OCI-LY7 (cell line): ENCODE measurements at regions not wholly inside any gene's neighbourhood (a gene's known extent, or its start where the extent isn't known, plus 50 kb on each side); places are given as distances from the start of the nearest gene placed in this dataset.

Source experiments
- BruUV-seq: library from RNA; stranded (reverse); fragments of 400-500 nt; replicated peaks from 2 replicates; lab custom pipeline; 2021; lab: Mats Ljungman, UMichigan
- CTCF ChIA-PET: fragments of 300-600 bp; sonication (Branson Sonifier 250); formaldehyde crosslinking; loops from one replicate; lab custom pipeline; 2022; ENCODE audit warnings: antibody characterized with exemption; ENCODE audit not compliant: unreplicated experiment; lab: Charles Lee
- POLR2A ChIA-PET: fragments of 300-600 bp; sonication (Branson Sonifier 250); formaldehyde crosslinking; loops from one replicate; lab custom pipeline; 2022; ENCODE audit warnings: antibody characterized with exemption; lab: Charles Lee
- DNase-seq: peaks from one replicate; pipeline ENCODE4 v3.0.0-alpha.2; 2015; ENCODE audit warnings: low spot score
- H2AFZ ChIP-seq: fragments of 200-600 bp; sonication (generic), shearing (Covaris generic); 2 replicates; pipeline ENCODE4 v1.6.1; 2014; ENCODE audit warnings: mild to moderate bottlenecking, antibody characterized with exemption, low read length, moderate library complexity
- H3K27ac ChIP-seq: fragments of 200-600 bp; sonication (generic); 2 replicates; pipeline ENCODE4 v1.5.1; 2014; ENCODE audit warnings: mixed run types, low read depth, mild to moderate bottlenecking, moderate library complexity, low read length, inconsistent platforms; ENCODE audit not compliant: poor library complexity, severe bottlenecking
- H3K36me3 ChIP-seq: fragments of 200-600 bp; sonication (generic); 2 replicates; pipeline ENCODE4 v1.6.1; 2014; ENCODE audit warnings: mild to moderate bottlenecking, antibody characterized with exemption, low read length, moderate library complexity, mixed read lengths; ENCODE audit not compliant: insufficient read depth
- H3K4me1 ChIP-seq: fragments of 200-600 bp; sonication (generic); 2 replicates; pipeline ENCODE4 v1.5.1; 2014; ENCODE audit warnings: mild to moderate bottlenecking, low read length; ENCODE audit not compliant: insufficient read depth, poor library complexity, severe bottlenecking
- H3K4me2 ChIP-seq: fragments of 200-600 bp; sonication (generic); 2 replicates; pipeline ENCODE4 v1.6.1; 2014; ENCODE audit warnings: mild to moderate bottlenecking, low read length
- H3K4me3 ChIP-seq: fragments of 200-600 bp; sonication (generic); 2 replicates; pipeline ENCODE4 v1.5.1; 2014; ENCODE audit warnings: mild to moderate bottlenecking, low read depth, low read length; ENCODE audit not compliant: poor library complexity, severe bottlenecking
- H3K79me2 ChIP-seq: fragments of 200-600 bp; sonication (generic); 2 replicates; pipeline ENCODE4 v1.6.1; 2016; ENCODE audit warnings: low read depth, mild to moderate bottlenecking, low read length, moderate library complexity, mixed read lengths; ENCODE audit not compliant: insufficient read depth
- H3K9me2 ChIP-seq: fragments of 200-600 bp; sonication (generic); 2 replicates; pipeline ENCODE4 v1.6.1; 2016; ENCODE audit warnings: mild to moderate bottlenecking, low read length, mixed read lengths; ENCODE audit not compliant: insufficient read depth
- H3K9me3 ChIP-seq: fragments of 200-600 bp; sonication (generic); 2 replicates; pipeline ENCODE4 v1.6.1; 2014; ENCODE audit warnings: mild to moderate bottlenecking, mixed run types, low read length, mixed read lengths
- H4K20me1 ChIP-seq: fragments of 200-600 bp; sonication (generic); 2 replicates; pipeline ENCODE4 v1.6.1; 2014; ENCODE audit warnings: mild to moderate bottlenecking, antibody characterized with exemption, low read length, moderate library complexity, mixed read lengths; ENCODE audit not compliant: insufficient read depth
- EZH2phosphoT487 ChIP-seq: fragments of 200-600 bp; sonication (generic); IDR thresholded peaks from 2 replicates; pipeline ENCODE4 v1.6.1; 2018; ENCODE audit warnings: low read depth, borderline replicate concordance, mild to moderate bottlenecking, mixed run types, antibody characterized with exemption, low read length, moderate library complexity, mixed read lengths
- intact Hi-C: fragments of 100-400 bp; cut with micrococcal nuclease; formaldehyde crosslinking; loops from one replicate; pipeline ENCODE4 v1.10.0; 2022; ENCODE audit not compliant: unreplicated experiment
- TF ChIP-seq, protein P1 (sequence below): fragments of 200-600 bp; sonication (generic); conservative IDR thresholded peaks from 2 replicates; pipeline ENCODE4 v1.5.1; 2014; ENCODE audit warnings: mild to moderate bottlenecking, antibody characterized with exemption, low read length, moderate library complexity, mixed read lengths

DNA sequence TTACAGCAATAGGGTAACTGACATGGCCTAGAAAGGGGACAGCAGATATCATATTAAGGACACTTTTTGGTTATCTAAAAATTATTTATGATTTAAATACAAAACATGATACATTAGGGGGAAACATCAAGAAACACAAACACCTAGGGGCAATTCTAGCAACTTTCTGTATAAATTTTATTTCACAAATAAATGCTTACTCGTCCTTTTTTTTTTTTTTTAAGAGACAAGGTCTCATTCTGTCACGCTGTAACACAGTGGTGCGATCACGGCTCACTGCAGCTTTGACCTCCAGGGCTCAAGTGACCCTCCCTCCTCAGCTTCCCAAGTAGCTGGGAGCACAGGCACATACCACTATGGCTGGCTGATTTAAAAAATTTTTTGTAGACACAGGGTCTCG, 151.8 kb upstream of the BCOR start:
- H3K9me2 ChIP-seq, result no peaks in the 10 kb centered on the region
- no peak overlapping the region for H3K4me2 ChIP-seq
- no peak for TF ChIP-seq EZH2phosphoT487
- TF ChIP-seq, protein P1, sequence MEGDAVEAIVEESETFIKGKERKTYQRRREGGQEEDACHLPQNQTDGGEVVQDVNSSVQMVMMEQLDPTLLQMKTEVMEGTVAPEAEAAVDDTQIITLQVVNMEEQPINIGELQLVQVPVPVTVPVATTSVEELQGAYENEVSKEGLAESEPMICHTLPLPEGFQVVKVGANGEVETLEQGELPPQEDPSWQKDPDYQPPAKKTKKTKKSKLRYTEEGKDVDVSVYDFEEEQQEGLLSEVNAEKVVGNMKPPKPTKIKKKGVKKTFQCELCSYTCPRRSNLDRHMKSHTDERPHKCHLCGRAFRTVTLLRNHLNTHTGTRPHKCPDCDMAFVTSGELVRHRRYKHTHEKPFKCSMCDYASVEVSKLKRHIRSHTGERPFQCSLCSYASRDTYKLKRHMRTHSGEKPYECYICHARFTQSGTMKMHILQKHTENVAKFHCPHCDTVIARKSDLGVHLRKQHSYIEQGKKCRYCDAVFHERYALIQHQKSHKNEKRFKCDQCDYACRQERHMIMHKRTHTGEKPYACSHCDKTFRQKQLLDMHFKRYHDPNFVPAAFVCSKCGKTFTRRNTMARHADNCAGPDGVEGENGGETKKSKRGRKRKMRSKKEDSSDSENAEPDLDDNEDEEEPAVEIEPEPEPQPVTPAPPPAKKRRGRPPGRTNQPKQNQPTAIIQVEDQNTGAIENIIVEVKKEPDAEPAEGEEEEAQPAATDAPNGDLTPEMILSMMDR, result no peak
- no peaks in the 10 kb centered on the region for H4K20me1 ChIP-seq
- DNase-seq, result no peak
- no peak overlapping the region for H2AFZ ChIP-seq
- no peaks in the 10 kb centered on the region for H3K4me1 ChIP-seq
- intact Hi-C loops, result no loop called here
- ChIA-PET POLR2A (no interaction called here), CTCF (no interaction called here)
- H3K36me3 ChIP-seq, result no peaks in the 10 kb centered on the region
- no peak overlapping the region for H3K27ac ChIP-seq
- no peak overlapping the region for H3K4me3 ChIP-seq
- H3K79me2 ChIP-seq, result no peaks in the 10 kb centered on the region
- no peaks in the 10 kb centered on the region for H3K9me3 ChIP-seq
- BruUV-seq, result no TSS peak

DNA sequence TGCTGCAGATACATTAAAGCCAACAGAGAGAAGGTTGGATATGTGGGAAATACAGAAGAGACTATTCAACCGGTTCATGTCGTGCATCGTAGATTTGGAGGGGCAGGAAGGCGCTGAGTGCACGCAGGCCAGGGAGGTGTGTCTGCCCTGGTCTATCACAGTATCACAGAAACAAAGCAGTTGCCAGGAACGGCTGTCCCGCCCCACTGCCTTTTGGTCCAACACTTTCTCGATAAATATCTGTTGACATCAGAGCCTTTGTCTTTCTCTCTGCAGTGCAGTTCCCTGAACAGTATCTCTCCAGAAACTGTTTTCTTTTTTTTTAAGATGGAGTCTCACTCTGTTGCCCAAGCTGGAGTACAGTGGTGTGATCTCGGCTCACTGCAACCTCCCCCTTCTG, 151.1 kb upstream of the BCOR start:
- Histone ChIP-seq H3K27ac (no peak overlapping the region), H3K36me3 (no peaks in the 10 kb centered on the region), H2AFZ (no peak overlapping the region), H3K9me3 (no peaks in the 10 kb centered on the region), H3K79me2 (no peaks in the 10 kb centered on the region), H3K4me2 (no peak overlapping the region), H3K4me1 (no peaks in the 10 kb centered on the region), H3K9me2 (no peaks in the 10 kb centered on the region), H3K4me3 (no peak overlapping the region), H4K20me1 (no peaks in the 10 kb centered on the region)
- ChIA-PET CTCF (no interaction called here), POLR2A (no interaction called here)
- no TSS peak for BruUV-seq
- no peak for TF ChIP-seq EZH2phosphoT487
- TF ChIP-seq, protein P1, result no peak
- intact Hi-C loops, result no loop called here
- no peak for DNase-seq

DNA sequence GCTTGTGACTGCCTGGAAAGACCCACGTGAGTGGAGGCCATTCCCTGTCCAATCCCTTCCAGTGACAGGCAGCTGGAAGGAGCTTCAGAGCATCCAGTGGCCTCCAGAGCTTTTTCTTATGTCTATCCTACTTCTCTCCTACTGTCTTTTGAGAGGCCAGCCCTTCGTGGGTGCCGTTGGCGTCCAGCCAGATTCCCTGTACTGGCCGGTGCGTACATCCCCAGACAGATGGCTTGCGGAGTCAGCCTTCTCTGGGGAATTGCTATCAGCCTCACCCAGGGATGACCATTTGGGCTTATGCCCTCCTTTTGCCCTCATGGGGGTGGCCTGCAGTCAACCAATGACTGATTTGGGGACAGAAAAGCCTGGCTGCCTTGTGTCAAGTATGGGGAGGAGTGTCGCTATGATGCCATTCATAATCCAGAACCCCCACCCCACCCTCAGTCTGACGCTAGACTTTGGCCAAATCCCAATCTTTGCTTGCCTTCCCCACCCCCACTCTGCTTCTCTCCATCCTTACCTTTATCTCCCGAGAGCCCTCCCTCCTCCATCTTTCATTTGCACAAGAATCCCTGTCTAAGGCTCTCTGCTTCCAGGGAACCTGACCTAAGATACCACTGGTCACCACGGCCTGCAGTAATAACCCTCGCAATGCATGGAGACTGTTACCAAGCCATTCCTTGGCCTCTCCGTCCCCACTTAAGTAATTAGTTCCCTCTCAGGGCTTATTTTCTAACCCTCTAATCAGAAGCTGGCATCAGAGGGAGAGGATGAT, 150.3 kb upstream of the BCOR start:
- intact Hi-C loops, result no loop called here
- no peak for TF ChIP-seq EZH2phosphoT487
- TF ChIP-seq, protein P1, result no peak
- CTCF ChIA-PET, result no interaction called here

More for the DNA sequence above, 150.3 kb upstream of the BCOR start:
- Histone ChIP-seq H3K4me3 (no peak overlapping the region), H2AFZ (no peak overlapping the region), H3K9me3 (no peaks in the 10 kb centered on the region), H3K36me3 (no peaks in the 10 kb centered on the region), H4K20me1 (no peaks in the 10 kb centered on the region), H3K4me1 (no peaks in the 10 kb centered on the region), H3K79me2 (no peaks in the 10 kb centered on the region), H3K4me2 (no peak overlapping the region), H3K9me2 (no peaks in the 10 kb centered on the region), H3K27ac (no peak overlapping the region)
- POLR2A ChIA-PET, result no interaction called here
- no peak for DNase-seq
- no TSS peak for BruUV-seq
